GM19395 (cell line): ENCODE measurements at regions not wholly inside any gene's neighbourhood (a gene's known extent, or its start where the extent isn't known, plus 50 kb on each side); places are given as distances from the start of the nearest gene placed in this dataset.
"Not testable (repeated sequence)": the region's sequence is repeated elsewhere in the genome, so short reads cannot be mapped to it uniquely, and the experiment has no call there.

Experiments
- ATAC-seq: cut with Tn5 transposase; IDR thresholded peaks from one replicate; pipeline ENCODE4 v1.9.1; 2021; ENCODE audit warnings: mild to moderate bottlenecking, moderate library complexity; ENCODE audit not compliant: unreplicated experiment

- no peak for ATAC-seq
Observed at GRCh38 chr18:41071826-41072225, 883.2 kb upstream of the PIK3C3 start.

DNA sequence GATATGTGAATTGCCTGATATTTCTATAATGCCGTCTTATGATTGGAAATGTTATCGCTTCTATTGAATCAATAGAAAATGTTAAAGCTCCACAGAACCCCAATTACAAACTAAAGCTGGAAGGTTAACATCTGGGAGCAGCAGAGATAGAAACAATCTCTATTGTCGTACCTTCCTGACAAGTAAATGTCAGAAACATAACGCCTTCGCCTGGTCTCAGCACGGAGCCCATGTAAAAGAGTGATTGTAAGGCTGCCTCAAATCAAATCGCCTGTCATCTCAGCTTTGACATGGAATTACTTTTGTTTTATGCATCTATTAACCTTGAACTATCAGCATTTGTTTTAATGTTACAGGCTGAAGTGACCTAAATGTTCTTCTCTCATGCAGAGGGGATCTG lies 885.9 kb upstream of the PIK3C3 start:
- ATAC-seq, result no peak

DNA sequence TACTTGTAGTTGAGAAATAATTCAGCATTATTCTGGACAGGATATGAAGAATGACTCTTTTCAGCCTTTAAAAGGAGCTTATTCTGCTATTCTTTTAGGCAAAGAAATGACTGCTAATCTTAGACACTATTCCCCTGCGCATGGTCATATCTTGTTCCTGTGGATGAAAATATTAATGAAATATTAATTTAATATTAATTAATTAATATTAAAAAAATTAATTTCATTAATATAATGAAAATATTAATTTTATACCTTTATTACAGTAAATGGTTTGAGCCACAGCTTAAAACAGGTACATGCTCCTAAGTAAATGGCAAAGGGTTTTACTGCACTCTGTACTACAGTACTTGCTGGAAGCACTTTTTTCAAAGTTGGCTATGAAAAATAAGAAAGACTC lies 890.1 kb upstream of the PIK3C3 start:
- ATAC-seq, result no peak

- ATAC-seq, result no peak
Observed at GRCh38 chr18:41060967-41061366, 894.1 kb upstream of the PIK3C3 start.

DNA sequence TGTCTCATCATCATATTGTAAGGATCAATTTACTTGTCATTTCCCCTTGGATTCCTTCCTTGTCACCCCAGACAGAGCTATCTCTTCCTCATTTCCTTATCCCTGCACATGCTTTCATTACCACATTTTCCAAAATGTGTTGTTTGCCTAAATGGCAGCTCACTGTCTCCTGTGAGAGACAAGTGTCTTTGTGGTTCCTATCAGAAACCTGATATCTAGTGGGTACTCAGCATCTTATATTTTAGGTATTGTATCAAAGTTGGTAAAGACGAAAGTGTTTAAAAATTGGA lies 896.0 kb upstream of the PIK3C3 start:
- ATAC-seq, result no peak

DNA sequence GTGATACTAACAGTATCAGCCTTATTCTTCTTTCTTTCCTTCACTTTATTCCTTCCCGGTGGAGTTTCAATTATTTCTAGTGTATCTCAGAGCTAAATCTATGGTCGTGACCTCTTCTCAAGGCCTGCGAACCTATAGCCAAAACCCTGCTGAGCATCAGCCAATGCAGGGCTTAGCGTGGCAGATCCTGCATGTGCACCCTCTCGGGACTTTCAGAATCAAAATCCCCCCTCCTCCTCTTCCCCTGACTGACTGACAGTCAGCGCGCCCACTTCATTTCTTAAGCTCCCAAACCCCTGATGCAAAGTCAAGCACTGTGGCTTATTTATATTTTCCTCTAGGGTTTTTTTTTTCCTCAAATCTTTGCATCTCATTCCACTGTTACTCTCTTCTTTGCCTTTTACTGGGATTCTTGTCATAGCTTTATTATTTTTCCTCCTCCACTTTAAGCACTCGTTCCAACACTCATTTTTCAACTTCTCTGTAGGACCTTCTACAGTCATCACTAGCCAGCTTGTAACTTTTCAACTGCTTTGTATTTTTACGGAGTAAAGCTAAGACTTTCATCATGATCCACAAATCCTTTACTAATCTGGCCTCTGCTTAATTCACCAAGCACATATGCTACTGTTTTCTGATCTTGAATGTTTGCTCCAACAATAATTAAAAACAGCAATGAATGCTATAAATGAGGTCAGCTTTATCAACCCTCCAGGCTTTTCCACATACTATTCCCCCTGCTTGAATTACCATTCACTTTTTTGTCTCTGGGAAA lies 896.5 kb upstream of the PIK3C3 start:
- no peak for ATAC-seq

- ATAC-seq, result no peak
Observed at GRCh38 chr18:41052625-41053024, 902.4 kb upstream of the PIK3C3 start.

GRCh38 chr18:41046250-41046649 lies 908.8 kb upstream of the PIK3C3 start:
- ATAC-seq, result not testable (repeated sequence)

- no peak for ATAC-seq
Observed at GRCh38 chr18:41043876-41044275, 911.2 kb upstream of the PIK3C3 start.

- no peak for ATAC-seq
Observed at GRCh38 chr18:41042866-41043265, 912.2 kb upstream of the PIK3C3 start.

DNA sequence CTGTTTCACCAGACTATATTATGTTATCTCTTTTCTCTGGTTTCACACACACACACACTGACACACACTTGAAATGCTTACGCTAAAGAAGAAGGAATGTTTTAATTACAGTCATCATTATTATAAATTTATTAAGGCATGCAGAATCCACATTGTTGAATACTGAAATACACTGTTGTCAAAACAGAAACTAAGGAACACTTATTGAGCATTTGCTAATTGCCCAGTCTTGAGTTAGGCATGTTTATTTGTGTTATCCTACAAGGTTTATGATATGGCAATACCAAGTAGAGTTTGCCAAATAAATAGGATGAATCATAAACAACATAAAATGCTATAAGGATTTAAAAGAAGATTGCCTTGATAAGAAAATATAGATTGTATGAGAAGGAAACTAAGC lies 917.0 kb upstream of the PIK3C3 start:
- ATAC-seq, result no peak

- no peak for ATAC-seq
Observed at GRCh38 chr18:41036346-41036745, 918.7 kb upstream of the PIK3C3 start.

DNA sequence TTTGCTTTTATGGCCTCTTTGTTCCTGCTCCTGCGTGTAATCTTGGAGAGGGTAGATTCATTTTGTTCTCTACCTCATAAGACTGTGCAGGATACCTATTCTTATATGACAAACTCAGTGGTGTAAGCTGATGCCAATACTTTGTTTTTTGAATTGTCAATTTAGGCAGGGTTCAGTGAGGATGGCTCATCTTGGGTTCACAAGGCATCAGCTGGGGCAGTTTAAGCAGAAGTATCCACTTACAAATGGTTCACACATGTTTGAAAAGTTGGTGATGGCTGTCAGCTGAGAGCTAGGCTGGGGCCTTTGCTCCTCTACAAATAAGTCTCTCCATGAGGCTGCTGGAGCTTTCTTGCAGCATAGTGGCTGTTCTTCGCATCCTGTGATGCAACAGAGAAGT lies 920.6 kb upstream of the PIK3C3 start:
- no peak for ATAC-seq

DNA sequence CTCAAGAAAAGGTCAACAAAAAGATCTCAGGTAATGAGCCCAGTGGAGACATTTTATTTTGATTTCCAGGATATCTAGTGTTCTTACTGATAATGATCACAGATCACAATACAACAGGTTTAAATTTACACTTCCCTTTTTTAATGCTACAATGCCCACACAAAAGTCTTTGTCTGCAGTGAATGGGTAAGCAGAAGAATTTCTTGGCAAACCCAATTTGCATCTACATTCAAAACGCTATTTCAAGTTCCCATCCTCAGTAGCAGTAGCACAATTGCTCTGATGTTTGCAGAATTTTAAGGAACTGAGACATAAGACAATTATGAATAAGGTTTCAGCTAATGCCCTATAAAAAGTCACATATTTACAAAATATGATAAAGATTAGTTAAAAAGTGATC lies 929.4 kb upstream of the PIK3C3 start:
- no peak for ATAC-seq

- no peak for ATAC-seq
Observed at GRCh38 chr18:41024792-41025191, 930.2 kb upstream of the PIK3C3 start.

DNA sequence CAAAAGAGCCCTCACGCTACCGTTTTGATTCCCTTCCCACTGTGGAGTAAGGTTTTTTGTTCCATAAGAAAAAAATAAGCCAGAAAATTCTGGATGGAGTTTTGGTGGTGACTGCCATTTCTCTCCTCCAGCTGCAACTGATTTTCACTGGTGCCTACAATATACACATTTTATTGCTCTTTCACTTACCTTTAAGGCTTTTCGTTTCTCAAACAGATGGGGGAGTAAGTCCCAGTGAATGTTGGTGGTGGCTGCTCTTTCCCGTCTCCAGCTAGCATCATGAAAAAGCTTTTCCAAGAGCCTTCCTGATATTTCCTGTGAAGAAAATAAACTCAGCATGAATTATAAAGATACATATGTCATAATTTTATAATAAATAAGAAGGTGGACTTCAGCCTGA lies 932.5 kb upstream of the PIK3C3 start:
- no peak for ATAC-seq

- no peak for ATAC-seq
Observed at GRCh38 chr18:41021089-41021488, 933.9 kb upstream of the PIK3C3 start.

DNA sequence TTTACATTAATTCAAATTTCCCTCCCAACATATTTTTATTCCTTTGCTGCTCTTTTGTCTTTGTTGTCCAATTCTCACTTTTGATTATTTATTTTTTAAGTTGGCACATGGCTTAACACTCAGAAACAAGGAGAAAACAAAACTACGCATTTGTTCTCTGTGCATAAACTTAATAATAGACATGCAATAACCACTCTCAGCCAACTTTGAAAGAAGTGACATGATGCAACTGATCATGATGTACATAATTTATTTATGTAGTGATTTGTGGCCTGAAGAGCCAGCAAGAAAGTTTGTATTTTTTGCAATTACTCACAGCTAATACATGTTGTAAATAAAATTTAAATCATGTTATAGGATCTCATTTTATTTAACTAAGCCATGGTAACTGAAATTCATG lies 942.8 kb upstream of the PIK3C3 start:
- ATAC-seq, result no peak

- ATAC-seq, result no peak
Observed at GRCh38 chr18:41009926-41010325, 945.1 kb upstream of the PIK3C3 start.

DNA sequence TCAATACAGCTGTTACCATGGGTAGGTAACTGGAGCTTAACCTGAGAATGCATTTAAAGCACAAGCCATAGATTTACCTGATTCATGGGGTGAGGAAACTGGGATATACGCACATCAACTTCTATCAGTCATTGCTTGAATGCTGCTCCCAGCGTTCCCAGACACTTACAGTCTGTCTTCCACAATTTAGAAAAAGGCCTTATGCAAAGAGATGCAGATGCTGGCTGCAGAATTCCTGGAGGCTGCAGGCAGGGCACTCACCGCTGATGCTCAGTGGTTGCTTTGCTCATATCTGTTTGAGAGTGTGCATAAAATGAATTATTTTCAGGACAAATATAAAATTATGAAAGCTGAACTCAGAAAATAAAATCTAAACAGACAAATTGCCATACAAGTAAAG lies 950.7 kb upstream of the PIK3C3 start:
- ATAC-seq, result no peak

DNA sequence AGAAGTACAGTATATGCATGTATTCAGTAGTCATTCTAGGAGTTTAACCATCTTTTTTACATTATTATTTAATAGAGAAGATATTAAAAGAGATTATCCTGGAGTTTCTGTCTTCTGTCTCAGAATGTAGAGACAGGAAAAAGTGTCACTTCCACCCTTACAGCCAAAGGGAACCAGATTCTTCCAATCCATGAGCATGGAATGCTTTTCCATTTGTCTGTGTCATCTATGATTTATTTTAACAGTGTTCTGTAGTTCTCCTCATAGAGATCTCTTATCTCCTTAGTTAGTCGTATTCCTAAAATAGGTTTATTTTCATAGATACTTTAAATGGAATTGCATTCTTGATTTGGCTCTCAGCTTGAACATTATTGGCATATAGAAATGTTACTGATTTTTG lies 959.5 kb upstream of the PIK3C3 start:
- no peak for ATAC-seq

DNA sequence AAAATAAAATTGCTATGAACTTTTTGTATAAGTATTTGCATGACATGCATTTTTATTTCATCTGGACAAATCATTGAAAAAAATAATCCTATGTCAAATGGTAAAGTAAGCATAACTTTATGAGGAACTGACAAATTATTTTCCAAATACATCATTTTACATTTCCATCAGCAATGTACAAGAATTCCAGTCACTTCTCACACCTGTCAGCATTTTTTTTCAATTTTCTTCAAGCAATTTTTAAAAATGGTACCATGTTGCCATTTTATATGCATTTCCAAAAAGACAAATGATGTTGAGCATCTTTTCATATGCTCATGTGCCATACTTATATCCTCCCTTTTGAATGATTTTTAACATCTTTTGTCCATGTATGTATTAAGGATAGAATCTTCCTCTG lies 961.7 kb upstream of the PIK3C3 start:
- no peak for ATAC-seq

DNA sequence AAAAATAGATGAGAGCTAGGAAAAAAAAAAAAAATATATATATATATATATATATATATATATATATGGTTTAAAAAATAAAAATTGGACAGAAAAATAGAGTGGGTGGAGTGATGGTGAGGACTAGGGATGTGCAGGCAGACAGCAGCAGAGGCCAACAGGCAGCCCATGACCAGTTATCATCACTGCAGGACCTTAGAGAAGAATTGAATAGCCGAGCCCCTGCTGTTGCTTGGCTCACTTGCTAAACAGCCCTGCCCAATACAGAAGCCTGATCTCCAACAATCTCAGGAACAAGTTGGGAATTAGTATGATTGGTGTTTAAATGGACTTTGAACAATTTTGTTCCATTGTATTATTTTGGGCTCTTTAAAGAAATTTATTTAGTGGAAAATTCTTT lies 967.5 kb upstream of the PIK3C3 start:
- no peak for ATAC-seq
